CD4-positive, alpha-beta T cell (primary cell): ENCODE measurements at regions not wholly inside any gene's neighbourhood (a gene's known extent, or its start where the extent isn't known, plus 50 kb on each side); places are given as distances from the start of the nearest gene placed in this dataset.

Source experiments
- ATAC-seq: fragments of 200-7000 bp; cut with Tn5 transposase; one replicate; pipeline ENCODE4 v1.10.0; 2022; ENCODE audit warnings: mild to moderate bottlenecking; ENCODE audit not compliant: poor library complexity
- CTCF ChIA-PET: fragments of 350-600 bp; sonication (Branson Sonifier 250); formaldehyde crosslinking; loops from one replicate; lab custom pipeline; 2021; ENCODE audit warnings: antibody characterized with exemption, inconsistent platforms; lab: Charles Lee
- POLR2A ChIA-PET: fragments of 350-600 bp; sonication (Branson Sonifier 250); formaldehyde crosslinking; loops from one replicate; lab custom pipeline; 2021; ENCODE audit warnings: antibody characterized with exemption, inconsistent platforms; lab: Charles Lee
- DNase-seq, 14 experiments: peaks; one replicate each; pipeline ENCODE4 v3.0.0-alpha.2; 2013 to 2020; ENCODE audit warnings: mixed read lengths in 2 of 14
- H3K27ac ChIP-seq, 2 donors: one replicate each; pipeline versions ENCODE4 v1.5.1 to v1.7.0; 2013; ENCODE audit warnings: low read length in 2 of 2, low read depth in 1 of 2, mild to moderate bottlenecking in 1 of 2
- H3K27me3 ChIP-seq, 2 experiments: 1 replicate in 1 of 2; 2 replicates in 1 of 2; pipeline versions ENCODE4 v1.6.1 to v1.7.0; 2013; ENCODE audit warnings: low read length in 2 of 2, control low read depth in 1 of 2, mild to moderate bottlenecking in 1 of 2, moderate library complexity in 1 of 2; ENCODE audit not compliant: insufficient read depth in 2 of 2, control insufficient read depth in 1 of 2
- H3K36me3 ChIP-seq: one replicate; pipeline ENCODE4 v1.6.1; 2013; ENCODE audit warnings: low read length, control low read depth; ENCODE audit not compliant: insufficient read depth
- H3K4me1 ChIP-seq: one replicate; pipeline ENCODE4 v1.6.1; 2013; ENCODE audit warnings: low read length, control low read depth; ENCODE audit not compliant: insufficient read depth
- H3K4me3 ChIP-seq: one replicate; pipeline ENCODE4 v1.5.1; 2013; ENCODE audit warnings: mild to moderate bottlenecking, low read length, moderate library complexity
- H3K9me3 ChIP-seq, 2 experiments: 1 replicate in 1 of 2; 2 replicates in 1 of 2; pipeline versions ENCODE4 v1.6.1 to v1.7.0; 2013; ENCODE audit warnings: low read length in 2 of 2, mild to moderate bottlenecking in 2 of 2, control low read depth in 1 of 2, moderate library complexity in 1 of 2; ENCODE audit not compliant: control insufficient read depth in 1 of 2, insufficient read depth in 1 of 2
- H3K27ac Mint-ChIP-seq: one replicate; pipeline ENCODE4 v1.8.0; 2020; ENCODE audit warnings: mixed read lengths
- H3K27me3 Mint-ChIP-seq: one replicate; pipeline ENCODE4 v1.8.0; 2021; ENCODE audit warnings: mixed read lengths
- H3K36me3 Mint-ChIP-seq: one replicate; pipeline ENCODE4 v1.8.0; 2021; ENCODE audit warnings: low read depth, mixed read lengths
- H3K4me1 Mint-ChIP-seq: one replicate; pipeline ENCODE4 v1.8.0; 2021; ENCODE audit warnings: low read depth, mixed read lengths
- H3K4me3 Mint-ChIP-seq: one replicate; pipeline ENCODE4 v1.8.0; 2020; ENCODE audit warnings: mild to moderate bottlenecking, mixed read lengths
- H3K9me3 Mint-ChIP-seq: one replicate; pipeline ENCODE4 v1.8.0; 2020; ENCODE audit warnings: mixed read lengths
- intact Hi-C, 2 experiments: fragments of 100-400 bp; cut with DNase I in 1 of 2; cut with micrococcal nuclease in 1 of 2; formaldehyde crosslinking; loops; one replicate each; pipeline versions ENCODE4 v1.15.1 to v1.9.0; 2023 to 2025; cut with DNase I, micrococcal nuclease
- TF ChIP-seq, protein P1 (sequence below): fragments of 200-600 bp; IDR thresholded peaks from one replicate; pipeline ENCODE4 v1.8.0; 2022; ENCODE audit warnings: antibody characterized with exemption, mild to moderate bottlenecking

DNA sequence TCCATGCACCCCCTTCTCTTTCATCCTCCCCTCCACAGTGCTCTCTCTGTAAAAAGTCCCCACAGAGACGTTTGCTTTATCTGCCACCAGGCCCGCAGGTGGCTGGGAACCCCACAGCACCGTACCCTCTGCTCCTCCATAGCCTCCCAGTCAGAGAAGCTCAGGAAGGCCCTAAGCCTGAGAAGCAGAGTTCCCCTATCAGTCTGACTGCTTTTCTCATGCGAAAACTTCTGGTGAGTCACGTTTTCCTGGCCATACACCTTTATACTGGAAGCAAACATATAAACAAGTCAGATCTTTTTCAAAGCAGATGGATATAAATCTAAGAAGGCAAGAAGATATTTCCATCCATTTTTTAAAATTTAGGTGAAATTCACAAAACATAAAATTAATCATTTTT lies 51.5 kb upstream of the MEF2A start:
- POLR2A ChIA-PET = no interaction called here
- H3K36me3 Mint-ChIP-seq = no peaks in the 10 kb centered on the region
- intact Hi-C loops = no loop called here
- H3K27ac Mint-ChIP-seq = no peak overlapping the region
- ATAC-seq (no peak), DNase-seq (no peak)
- Histone ChIP-seq H3K9me3 (no peaks in the 10 kb centered on the region), H3K27ac (no peak overlapping the region), H3K27me3 (no peaks in the 10 kb centered on the region), H3K4me3 (no peak overlapping the region), H3K4me1 (peaks cover 4% of the 10 kb centered on the region), H3K36me3 (no peaks in the 10 kb centered on the region)
- TF ChIP-seq, protein P1, sequence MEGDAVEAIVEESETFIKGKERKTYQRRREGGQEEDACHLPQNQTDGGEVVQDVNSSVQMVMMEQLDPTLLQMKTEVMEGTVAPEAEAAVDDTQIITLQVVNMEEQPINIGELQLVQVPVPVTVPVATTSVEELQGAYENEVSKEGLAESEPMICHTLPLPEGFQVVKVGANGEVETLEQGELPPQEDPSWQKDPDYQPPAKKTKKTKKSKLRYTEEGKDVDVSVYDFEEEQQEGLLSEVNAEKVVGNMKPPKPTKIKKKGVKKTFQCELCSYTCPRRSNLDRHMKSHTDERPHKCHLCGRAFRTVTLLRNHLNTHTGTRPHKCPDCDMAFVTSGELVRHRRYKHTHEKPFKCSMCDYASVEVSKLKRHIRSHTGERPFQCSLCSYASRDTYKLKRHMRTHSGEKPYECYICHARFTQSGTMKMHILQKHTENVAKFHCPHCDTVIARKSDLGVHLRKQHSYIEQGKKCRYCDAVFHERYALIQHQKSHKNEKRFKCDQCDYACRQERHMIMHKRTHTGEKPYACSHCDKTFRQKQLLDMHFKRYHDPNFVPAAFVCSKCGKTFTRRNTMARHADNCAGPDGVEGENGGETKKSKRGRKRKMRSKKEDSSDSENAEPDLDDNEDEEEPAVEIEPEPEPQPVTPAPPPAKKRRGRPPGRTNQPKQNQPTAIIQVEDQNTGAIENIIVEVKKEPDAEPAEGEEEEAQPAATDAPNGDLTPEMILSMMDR = no peak
- no peaks in the 10 kb centered on the region for H3K9me3 Mint-ChIP-seq
- no peaks in the 10 kb centered on the region for H3K27me3 Mint-ChIP-seq
- CTCF ChIA-PET = no interaction called here
- H3K4me3 Mint-ChIP-seq = no peak overlapping the region
- peaks cover 5% of the 10 kb centered on the region for H3K4me1 Mint-ChIP-seq
